Large intestine (tissue), 3 donors: ENCODE measurements at regions not wholly inside any gene's neighbourhood (a gene's known extent, or its start where the extent isn't known, plus 50 kb on each side); places are given as distances from the start of the nearest gene placed in this dataset.
A peak's percentile ranks its signal among the peaks of the same experiment; 100 is the strongest.

Experiments used
- DNase-seq, 2 donors: peaks; one replicate each; pipeline versions ENCODE4 v3.0.0 to v3.0.0-alpha.2; 2013
- H3K27ac ChIP-seq: one replicate; pipeline ENCODE4 v1.5.1; 2013; ENCODE audit warnings: low read length
- H3K27me3 ChIP-seq: 2 replicates; pipeline ENCODE4 v1.6.1; 2013; ENCODE audit warnings: low read length; ENCODE audit not compliant: control insufficient read depth, insufficient read depth
- H3K36me3 ChIP-seq: 2 replicates; pipeline ENCODE4 v1.6.1; 2013; ENCODE audit warnings: low read length; ENCODE audit not compliant: control insufficient read depth, insufficient read depth
- H3K4me1 ChIP-seq: one replicate; pipeline ENCODE4 v1.6.1; 2013; ENCODE audit warnings: low read length; ENCODE audit not compliant: control insufficient read depth, insufficient read depth
- H3K4me3 ChIP-seq: one replicate; pipeline ENCODE4 v1.5.1; 2013; ENCODE audit warnings: low read length
- H3K9me3 ChIP-seq: one replicate; pipeline ENCODE4 v1.6.1; 2013; ENCODE audit warnings: mild to moderate bottlenecking, low read depth, low read length, moderate library complexity; ENCODE audit not compliant: control insufficient read depth
- WGBS: methylation state at CpG from one replicate; pipeline ENCODE4 v1.1.5; 2013; ENCODE audit warnings: low lambda C conversion rate; ENCODE audit not compliant: insufficient coverage; 5-methylcytosine and 5-hydroxymethylcytosine counted together

DNA sequence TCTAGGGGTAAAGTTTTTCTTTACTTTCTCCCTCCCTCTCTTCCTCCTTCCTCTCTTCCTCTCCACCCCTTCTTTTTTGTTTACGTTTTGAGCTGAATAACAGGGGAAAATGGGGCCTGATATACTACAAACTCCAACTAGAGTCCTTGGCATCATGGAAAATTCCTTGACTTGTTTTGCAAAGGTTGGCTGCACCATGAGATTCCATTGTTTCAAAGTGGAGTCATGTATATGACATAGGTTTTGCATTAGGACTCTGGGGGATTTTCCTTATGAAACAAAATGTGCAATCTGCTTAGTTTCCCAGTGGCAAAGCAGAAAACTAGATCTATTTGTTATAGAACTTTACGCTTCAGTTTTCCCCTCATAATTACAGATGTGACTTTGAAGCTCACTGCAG is 233.5 kb upstream of the PGRMC2 start:
- H3K27ac ChIP-seq = no peak overlapping the region
- no peak for DNase-seq
- no CpG with 5 or more reads among the region's 2 CpGs for WGBS

DNA sequence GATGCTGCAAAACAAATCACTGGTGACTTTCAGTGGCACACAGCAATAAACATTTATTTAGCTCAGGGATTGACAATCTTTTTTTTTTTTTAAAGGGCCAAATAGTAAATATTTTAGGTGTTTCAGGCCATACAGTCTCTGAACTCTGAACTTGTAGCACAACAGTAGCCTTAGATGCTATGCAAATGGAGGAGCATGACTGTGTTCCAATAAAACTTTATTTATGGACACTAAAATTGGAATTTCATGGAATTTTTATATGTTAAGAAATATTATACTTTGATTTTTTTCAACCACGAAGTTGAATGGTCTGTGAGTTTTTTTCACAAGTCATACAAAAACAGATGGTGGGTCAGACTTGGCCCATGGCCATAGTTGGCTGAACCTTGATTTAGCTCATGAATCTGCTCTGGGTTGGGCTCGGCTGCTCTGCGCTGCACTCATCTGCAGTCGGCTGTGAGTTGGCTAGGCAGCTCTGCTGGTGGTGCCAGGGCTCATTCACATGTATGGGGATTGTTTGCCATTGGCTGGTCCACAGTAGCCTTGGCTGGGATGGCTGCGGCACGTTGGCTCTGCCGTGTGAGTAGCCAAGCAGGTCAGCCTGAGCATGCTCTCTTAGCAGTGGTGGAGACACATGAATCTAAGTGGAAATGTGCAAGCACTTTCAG is 231.7 kb upstream of the PGRMC2 start:
- WGBS = no CpG with 5 or more reads among the region's 7 CpGs
- no peak for DNase-seq
- H3K27ac ChIP-seq = no peak overlapping the region

More for the DNA sequence above, 233.5 kb upstream of the PGRMC2 start:
- H3K27me3 ChIP-seq = no peaks in the 10 kb centered on the region
- no peaks in the 10 kb centered on the region for H3K36me3 ChIP-seq
- H3K4me1 ChIP-seq = peaks cover 9% of the 10 kb centered on the region
- H3K4me3 ChIP-seq = no peak overlapping the region
- no peaks in the 10 kb centered on the region for H3K9me3 ChIP-seq

DNA sequence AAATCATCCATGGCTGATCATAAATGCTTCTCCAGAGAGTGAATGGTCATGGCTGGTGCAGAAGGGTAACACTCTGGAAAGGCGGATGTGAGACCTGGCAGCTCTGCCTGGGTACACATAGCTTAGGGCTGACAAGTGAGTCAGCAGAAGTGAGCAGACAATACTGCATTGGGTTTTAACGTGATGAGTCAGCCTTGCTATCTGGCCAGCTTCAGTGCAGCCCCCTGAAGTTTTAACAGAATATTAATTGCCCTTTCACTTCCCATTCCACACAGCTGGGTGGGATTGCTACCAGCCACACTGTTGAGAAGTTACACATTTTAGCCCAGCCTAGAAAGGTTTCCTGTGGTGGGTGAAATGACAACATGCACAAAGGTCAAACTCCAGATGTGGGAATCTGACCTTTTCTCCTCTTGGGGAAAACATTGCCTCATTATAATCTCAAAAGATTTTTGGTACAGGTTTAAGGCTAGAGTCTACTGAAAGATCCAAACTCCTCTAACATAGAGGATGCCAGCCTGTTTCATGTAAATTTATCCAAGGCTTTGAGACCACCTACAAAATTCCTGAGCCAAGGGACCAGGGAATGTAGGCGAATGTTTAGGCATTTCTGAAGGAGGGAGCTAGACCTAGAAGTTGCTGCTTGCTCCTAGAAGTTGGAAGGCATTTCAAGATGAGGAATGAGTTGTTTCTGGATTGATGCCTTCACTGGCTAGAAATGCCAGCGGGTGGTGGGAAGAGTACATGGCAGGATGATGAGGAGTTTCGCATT is 230.3 kb upstream of the PGRMC2 start:
- Histone ChIP-seq H3K4me1 (peaks cover 9% of the 10 kb centered on the region), H3K27me3 (no peaks in the 10 kb centered on the region), H3K27ac (no peak overlapping the region), H3K36me3 (no peaks in the 10 kb centered on the region), H3K4me3 (no peak overlapping the region), H3K9me3 (no peaks in the 10 kb centered on the region)
- WGBS = no CpG with 5 or more reads among the region's 5 CpGs
- DNase-seq = peak; percentile 16 to 52

More for the DNA sequence above, 231.7 kb upstream of the PGRMC2 start:
- H3K4me3 ChIP-seq = no peak overlapping the region
- H3K36me3 ChIP-seq = no peaks in the 10 kb centered on the region
- peaks cover 9% of the 10 kb centered on the region for H3K4me1 ChIP-seq
- H3K27me3 ChIP-seq = no peaks in the 10 kb centered on the region
- no peaks in the 10 kb centered on the region for H3K9me3 ChIP-seq

DNA sequence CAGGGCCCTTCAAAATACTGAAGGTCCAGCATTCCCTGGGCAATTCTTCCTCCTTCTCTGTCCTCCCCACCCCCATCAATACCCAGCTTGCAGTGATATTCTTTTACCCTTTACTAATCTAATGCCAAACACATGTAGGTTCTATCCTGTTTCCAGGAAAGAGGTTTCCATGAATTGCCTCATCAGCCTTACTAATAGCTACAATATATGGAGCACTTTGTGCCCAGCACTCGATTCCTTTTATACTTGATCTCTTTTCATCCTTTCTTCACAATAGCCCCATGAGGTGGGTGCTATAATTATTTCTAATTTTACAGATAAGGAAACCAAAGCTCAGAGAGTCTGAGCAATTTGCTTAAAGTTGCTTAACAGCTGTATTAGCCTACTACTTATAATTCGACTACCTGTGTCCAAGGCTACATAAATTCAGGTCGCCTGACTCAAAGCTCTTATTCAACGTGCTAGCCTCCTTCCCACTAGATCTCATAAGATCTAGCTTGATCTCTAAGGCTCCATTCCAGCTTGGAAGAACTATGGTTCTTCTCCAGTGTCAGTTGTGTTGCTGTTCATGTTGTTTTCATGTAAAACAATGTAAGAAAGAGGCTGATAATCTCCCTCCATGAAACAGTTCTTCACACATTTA is 229.6 kb upstream of the PGRMC2 start:
- no peak for DNase-seq
- Histone ChIP-seq H3K36me3 (no peaks in the 10 kb centered on the region), H3K9me3 (no peaks in the 10 kb centered on the region), H3K4me1 (peaks cover 9% of the 10 kb centered on the region), H3K4me3 (no peak overlapping the region), H3K27me3 (no peaks in the 10 kb centered on the region), H3K27ac (peak overlapping the region; percentile 25)
- 80% methylated on average over 1 of the region's 4 CpGs for WGBS

DNA sequence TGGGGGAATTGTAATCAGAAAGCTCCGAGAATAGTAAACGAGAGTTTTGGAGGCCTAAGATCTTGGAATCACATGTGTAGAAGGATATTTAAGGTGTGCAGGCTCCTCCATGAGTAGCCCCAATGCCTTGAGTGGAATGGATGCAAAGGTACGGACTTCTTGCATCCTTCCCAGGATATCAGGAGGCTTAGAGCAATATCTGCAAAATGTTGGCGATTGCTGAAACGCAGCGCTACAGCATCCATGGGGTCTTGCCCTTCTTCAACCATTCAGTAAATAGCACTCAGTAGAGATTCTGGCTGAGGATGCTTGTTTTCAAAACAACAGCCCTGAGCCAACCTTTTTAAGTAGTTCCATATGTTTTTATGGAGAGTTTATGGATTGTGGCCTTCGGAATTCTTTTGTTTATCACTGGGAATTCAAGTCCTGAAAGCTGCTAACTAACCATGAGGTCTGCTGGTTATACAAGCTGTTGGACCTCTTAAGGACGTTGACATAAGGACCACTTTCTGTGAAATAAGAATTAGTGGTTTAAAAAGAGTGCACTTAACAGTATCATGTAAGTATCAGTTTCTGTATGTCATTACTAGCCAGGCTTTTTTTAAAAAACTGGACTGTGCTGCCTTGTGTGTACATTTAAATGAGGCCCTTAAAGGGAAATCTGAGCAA is 228.8 kb upstream of the PGRMC2 start:
- no CpG with 5 or more reads among the region's 8 CpGs for WGBS

DNA sequence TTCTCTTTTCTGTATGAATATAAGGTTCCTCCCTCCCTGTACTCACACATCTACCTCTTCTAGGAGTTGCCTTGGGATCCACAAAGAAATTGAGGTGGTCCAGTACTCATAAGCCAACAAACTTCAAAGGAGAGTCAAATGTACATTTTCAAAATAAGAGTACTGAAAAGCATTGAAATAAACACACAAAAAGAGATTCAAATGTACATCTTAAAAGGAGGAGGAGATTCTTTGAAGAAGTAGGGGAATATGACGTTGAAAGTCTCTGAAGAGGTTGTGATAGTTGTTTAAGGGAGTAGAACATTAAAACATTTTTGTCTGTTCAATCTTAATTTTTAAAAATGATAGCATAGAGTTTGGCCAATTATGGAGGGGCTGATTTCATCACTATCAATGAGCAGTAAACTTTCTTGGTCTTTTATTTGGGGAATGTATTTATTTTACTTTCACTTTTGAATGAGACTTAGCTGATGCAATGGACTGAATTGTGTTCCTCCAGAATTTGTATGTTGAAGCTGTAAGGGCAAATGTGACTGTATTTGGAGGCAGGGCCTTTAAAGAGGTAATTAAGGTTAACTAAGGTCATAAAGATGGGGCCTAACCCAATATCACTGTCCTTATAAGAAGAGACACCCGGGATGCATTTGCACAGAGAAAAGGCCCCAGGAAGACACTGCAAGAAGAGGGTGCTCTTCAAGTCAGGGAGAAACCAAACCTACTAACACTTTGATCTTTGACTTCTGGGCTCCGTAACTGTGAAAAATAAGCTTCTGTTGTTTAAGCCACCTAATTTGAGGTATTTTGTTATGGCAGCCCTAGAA is 226.3 kb upstream of the PGRMC2 start:
- DNase-seq = no peak
- H3K36me3 ChIP-seq = no peaks in the 10 kb centered on the region
- no peaks in the 10 kb centered on the region for H3K9me3 ChIP-seq
- H3K4me3 ChIP-seq = no peak overlapping the region
- H3K27ac ChIP-seq = no peak overlapping the region
- WGBS = 80% methylated on average over 2 of the region's 3 CpGs
- no peaks in the 10 kb centered on the region for H3K27me3 ChIP-seq
- peaks cover 9% of the 10 kb centered on the region for H3K4me1 ChIP-seq

More for the DNA sequence above, 228.8 kb upstream of the PGRMC2 start:
- peaks cover 9% of the 10 kb centered on the region for H3K4me1 ChIP-seq
- no peaks in the 10 kb centered on the region for H3K36me3 ChIP-seq
- H3K4me3 ChIP-seq = no peak overlapping the region
- DNase-seq = peak; percentile 44 to 58
- H3K9me3 ChIP-seq = no peaks in the 10 kb centered on the region
- H3K27me3 ChIP-seq = no peaks in the 10 kb centered on the region
- peak overlapping the region; percentile 25 for H3K27ac ChIP-seq

DNA sequence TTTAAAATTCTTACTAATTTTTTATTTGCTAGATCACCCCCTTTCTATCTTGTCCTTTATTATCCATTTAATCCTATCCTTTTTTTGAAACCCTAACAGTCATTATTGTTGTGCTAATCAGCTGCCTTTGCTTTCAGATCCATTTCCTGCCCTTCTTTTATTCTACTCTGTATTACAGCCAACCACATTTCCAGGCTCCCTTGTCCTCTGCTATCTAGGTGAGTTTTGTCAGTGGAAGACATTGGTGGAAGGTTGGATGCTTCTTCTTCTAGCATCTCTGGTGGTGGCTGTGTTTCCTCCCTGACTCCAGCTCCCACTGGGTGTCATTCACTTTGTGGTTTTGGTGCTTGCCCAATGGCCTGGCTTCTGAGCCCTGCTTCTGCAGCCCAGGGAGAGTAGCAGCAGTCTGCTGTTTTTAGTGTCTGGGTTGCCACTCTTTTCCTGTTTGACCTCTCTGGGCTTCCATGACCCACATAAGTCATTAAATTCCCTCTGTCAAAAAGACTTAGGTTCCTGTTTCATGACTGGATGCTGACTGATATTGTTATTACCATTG is 225.2 kb upstream of the PGRMC2 start:
- no peak for DNase-seq
- no peak overlapping the region for H3K4me3 ChIP-seq
- no peaks in the 10 kb centered on the region for H3K9me3 ChIP-seq
- H3K36me3 ChIP-seq = no peaks in the 10 kb centered on the region
- peaks cover 5% of the 10 kb centered on the region for H3K4me1 ChIP-seq
- H3K27me3 ChIP-seq = no peaks in the 10 kb centered on the region
- H3K27ac ChIP-seq = no peak overlapping the region

DNA sequence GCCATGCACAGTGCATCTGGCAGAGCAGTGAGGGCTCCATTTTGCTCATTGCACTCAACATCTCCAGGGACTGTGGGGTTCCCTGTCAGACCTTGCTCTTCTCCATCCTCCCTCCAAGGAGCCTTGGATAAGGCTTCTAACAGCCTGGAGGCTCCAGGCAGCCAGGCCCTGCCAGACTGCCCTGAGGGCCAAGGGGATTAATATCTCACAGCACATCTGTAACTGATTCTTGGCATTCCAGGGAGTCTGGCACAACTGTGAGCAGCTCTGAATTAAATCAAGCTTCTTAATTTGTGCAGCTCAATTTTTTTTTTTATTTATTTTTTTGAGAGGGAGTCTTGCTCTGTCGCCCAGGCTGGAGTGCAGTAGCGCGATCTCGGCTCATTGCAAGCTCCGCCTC is 224.5 kb upstream of the PGRMC2 start:
- Histone ChIP-seq H3K9me3 (no peaks in the 10 kb centered on the region), H3K27me3 (no peaks in the 10 kb centered on the region), H3K36me3 (no peaks in the 10 kb centered on the region), H3K4me3 (no peak overlapping the region), H3K4me1 (peaks cover 1% of the 10 kb centered on the region), H3K27ac (no peak overlapping the region)
- no peak for DNase-seq
- WGBS = no CpG with 5 or more reads among the region's 5 CpGs

DNA sequence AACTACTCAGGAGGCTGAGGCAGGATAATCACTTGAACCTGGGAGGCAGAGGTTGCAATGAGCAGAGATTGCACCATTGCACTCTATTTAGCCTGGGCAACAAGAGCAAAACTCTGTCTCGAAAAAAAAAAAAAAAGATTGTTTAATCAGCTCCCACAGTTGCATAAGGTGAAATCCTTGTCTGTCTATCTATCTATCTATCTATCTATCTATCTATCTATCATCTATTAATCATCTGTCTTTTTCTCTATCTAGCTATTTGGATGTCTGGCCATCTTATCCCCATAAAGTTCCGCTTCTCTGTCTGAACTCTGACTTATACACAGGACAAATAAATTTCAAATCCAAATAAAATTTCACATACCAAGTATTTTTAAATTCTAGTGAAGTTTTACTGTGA is 223.2 kb upstream of the PGRMC2 start:
- no peak overlapping the region for H3K4me3 ChIP-seq
- no peaks in the 10 kb centered on the region for H3K36me3 ChIP-seq
- no peaks in the 10 kb centered on the region for H3K4me1 ChIP-seq
- H3K9me3 ChIP-seq = peaks cover under 1% of the 10 kb centered on the region
- no peaks in the 10 kb centered on the region for H3K27me3 ChIP-seq
- no peak overlapping the region for H3K27ac ChIP-seq
- DNase-seq = no peak
- WGBS = no CpG with 5 or more reads among the region's 2 CpGs
